GM12892 (cell line): ENCODE measurements at regions not wholly inside any gene's neighbourhood (a gene's known extent, or its start where the extent isn't known, plus 50 kb on each side); places are given as distances from the start of the nearest gene placed in this dataset.

Experiments
- POLR2A ChIP-seq: IDR thresholded peaks from 2 replicates; pipeline ENCODE4 v1.6.1; 2011; ENCODE audit warnings: low read depth, low read length, control low read depth
- TAF1 ChIP-seq: IDR thresholded peaks from 2 replicates; pipeline ENCODE4 v1.6.1; 2011; ENCODE audit warnings: low read depth, mild to moderate bottlenecking, control low read depth, low read length, borderline replicate concordance

DNA sequence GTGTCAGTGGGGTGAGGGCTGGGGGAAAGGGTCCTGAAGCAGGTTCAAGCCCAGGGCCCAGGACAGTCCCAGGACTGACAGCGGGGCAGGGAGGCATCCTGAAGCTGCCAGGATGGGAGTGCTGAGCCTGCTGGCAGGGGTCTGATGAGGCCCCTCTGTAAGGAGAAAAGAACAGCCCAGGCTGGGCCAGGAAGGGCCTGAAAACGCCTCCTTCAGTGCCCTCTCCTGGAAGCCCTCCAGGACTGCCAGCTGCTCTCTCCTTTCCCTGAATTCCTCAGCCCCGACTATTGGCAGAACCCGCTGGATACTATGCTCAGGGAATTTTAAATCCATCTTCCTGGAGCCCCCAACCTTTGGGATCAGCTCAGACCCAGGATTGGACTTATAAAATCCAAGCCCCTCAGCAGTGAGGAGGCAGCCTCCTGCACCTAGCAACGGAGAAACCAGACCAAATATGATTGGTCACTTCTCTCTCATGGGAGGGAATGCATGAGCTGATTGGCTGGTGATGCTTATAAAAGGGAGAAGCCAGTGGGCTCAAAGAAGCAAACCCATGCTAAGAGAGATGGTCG, 203.5 kb upstream of the LINGO1 start:
- no peak for TF ChIP-seq TAF1
- no peak for TF ChIP-seq POLR2A
